A673 (cell line): ENCODE measurements at regions not wholly inside any gene's neighbourhood (a gene's known extent, or its start where the extent isn't known, plus 50 kb on each side); places are given as distances from the start of the nearest gene placed in this dataset.

Experiments used
- BruUV-seq: library from RNA; stranded (reverse); fragments of 400-500 nt; replicated peaks from 2 replicates; lab custom pipeline; 2021; lab: Mats Ljungman, UMichigan
- CTCF ChIA-PET: fragments of 300-600 bp; sonication (Branson Sonifier 250); formaldehyde crosslinking; loops from one replicate; lab custom pipeline; 2022; ENCODE audit warnings: antibody characterized with exemption; lab: Charles Lee
- POLR2A ChIA-PET: fragments of 300-600 bp; sonication (Branson Sonifier 250); formaldehyde crosslinking; loops from one replicate; lab custom pipeline; 2022; ENCODE audit warnings: antibody characterized with exemption; ENCODE audit not compliant: low non-redundant PET; lab: Charles Lee
- DNase-seq: peaks from one replicate; pipeline ENCODE4 v3.0.0-alpha.2; 2015; ENCODE audit warnings: low spot score
- H3K27ac ChIP-seq: fragments of 200-600 bp; sonication (generic); 2 replicates; pipeline ENCODE4 v1.5.1; 2016; ENCODE audit warnings: mixed run types, low read depth, mild to moderate bottlenecking, mixed read lengths, antibody characterized with exemption, low read length; ENCODE audit not compliant: poor library complexity, severe bottlenecking
- H3K27me3 ChIP-seq: fragments of 200-600 bp; sonication (generic); replicated peaks from 2 replicates; pipeline ENCODE4 v1.6.1; 2017; ENCODE audit warnings: mixed run types, low read depth, mild to moderate bottlenecking, mixed read lengths, antibody characterized with exemption, low read length; ENCODE audit not compliant: insufficient read depth, poor library complexity
- H3K36me3 ChIP-seq: fragments of 200-600 bp; sonication (generic); 2 replicates; pipeline ENCODE4 v1.6.1; 2016; ENCODE audit warnings: mixed run types, mild to moderate bottlenecking, mixed read lengths, antibody characterized with exemption, low read length; ENCODE audit not compliant: insufficient read depth, poor library complexity, severe bottlenecking
- H3K4me1 ChIP-seq: fragments of 200-600 bp; sonication (generic); 2 replicates; pipeline ENCODE4 v1.6.1; 2017; ENCODE audit warnings: mixed run types, mild to moderate bottlenecking, mixed read lengths, antibody characterized with exemption, low read length; ENCODE audit not compliant: insufficient read depth, poor library complexity, severe bottlenecking
- H3K4me3 ChIP-seq: fragments of 200-600 bp; sonication (generic); 2 replicates; pipeline ENCODE4 v1.5.1; 2016; ENCODE audit warnings: low read depth, mixed run types, mild to moderate bottlenecking, mixed read lengths, low read length; ENCODE audit not compliant: poor library complexity, severe bottlenecking
- H3K9me3 ChIP-seq: fragments of 200-600 bp; sonication (generic); 2 replicates; pipeline ENCODE4 v1.6.1; 2016; ENCODE audit warnings: mixed run types, low read depth, mild to moderate bottlenecking, mixed read lengths, antibody characterized with exemption, low read length; ENCODE audit not compliant: poor library complexity, severe bottlenecking
- CTCF ChIP-seq: fragments of 300-800, 200-600 bp; sonication (generic); conservative IDR thresholded peaks from 2 replicates; pipeline ENCODE4 v1.5.1; 2017; ENCODE audit warnings: low read depth, mild to moderate bottlenecking, antibody characterized with exemption, low read length, moderate library complexity, mixed read lengths
- EZH2 ChIP-seq: fragments of 200-600 bp; sonication (generic); IDR thresholded peaks from 2 replicates; pipeline ENCODE4 v1.6.1; 2017; ENCODE audit warnings: borderline replicate concordance, low read depth, mild to moderate bottlenecking, mixed read lengths, antibody characterized with exemption, low read length; ENCODE audit not compliant: poor library complexity, severe bottlenecking
- intact Hi-C: fragments of 100-400 bp; cut with micrococcal nuclease; formaldehyde crosslinking; loops from one replicate; pipeline ENCODE4 v1.10.0; 2022; ENCODE audit not compliant: unreplicated experiment

GRCh38 chr10:59104186-59104585 lies 72.3 kb upstream of the PHYHIPL start:
- Histone ChIP-seq H3K4me3 (no peak overlapping the region), H3K36me3 (no peaks in the 10 kb centered on the region), H3K4me1 (peaks cover 8% of the 10 kb centered on the region), H3K27me3 (no peaks in the 10 kb centered on the region), H3K9me3 (no peaks in the 10 kb centered on the region), H3K27ac (no peak overlapping the region)
- POLR2A ChIA-PET, result no interaction called here
- no peak for TF ChIP-seq EZH2
- DNase-seq, result no peak
- intact Hi-C loops, result no loop called here
- CTCF ChIA-PET, result no interaction called here
- no TSS peak for BruUV-seq

GRCh38 chr10:59106441-59106840 lies 70.0 kb upstream of the PHYHIPL start:
- no peak for DNase-seq
- POLR2A ChIA-PET, result no interaction called here
- no TSS peak for BruUV-seq
- Histone ChIP-seq H3K27me3 (no peaks in the 10 kb centered on the region), H3K9me3 (no peaks in the 10 kb centered on the region), H3K27ac (no peak overlapping the region), H3K4me1 (no peaks in the 10 kb centered on the region), H3K4me3 (no peak overlapping the region), H3K36me3 (no peaks in the 10 kb centered on the region)
- CTCF ChIA-PET, result no interaction called here
- intact Hi-C loops, result no loop called here
- no peak for TF ChIP-seq CTCF
- no peak for TF ChIP-seq EZH2

GRCh38 chr10:59107147-59107546 lies 69.3 kb upstream of the PHYHIPL start:
- TF ChIP-seq EZH2 (no peak), CTCF (no peak)
- no peaks in the 10 kb centered on the region for H3K9me3 ChIP-seq
- H3K4me1 ChIP-seq, result no peaks in the 10 kb centered on the region
- ChIA-PET CTCF (no interaction called here), POLR2A (no interaction called here)
- H3K27me3 ChIP-seq, result no peaks in the 10 kb centered on the region
- H3K4me3 ChIP-seq, result no peak overlapping the region
- H3K36me3 ChIP-seq, result no peaks in the 10 kb centered on the region
- no TSS peak for BruUV-seq
- H3K27ac ChIP-seq, result no peak overlapping the region
- intact Hi-C loops, result no loop called here
- DNase-seq, result no peak

- H3K36me3 ChIP-seq, result no peaks in the 10 kb centered on the region
- DNase-seq, result no peak
- intact Hi-C loops, result no loop called here
- no peak overlapping the region for H3K4me3 ChIP-seq
- BruUV-seq, result no TSS peak
- H3K27me3 ChIP-seq, result no peaks in the 10 kb centered on the region
- ChIA-PET CTCF (no interaction called here), POLR2A (no interaction called here)
- TF ChIP-seq EZH2 (no peak), CTCF (no peak)
- H3K4me1 ChIP-seq, result no peaks in the 10 kb centered on the region
- H3K9me3 ChIP-seq, result no peaks in the 10 kb centered on the region
- no peak overlapping the region for H3K27ac ChIP-seq
Measured at GRCh38 chr10:59108296-59108870, 68.1 kb upstream of the PHYHIPL start.
